HG02973 (cell line): ENCODE measurements at regions not wholly inside any gene's neighbourhood (a gene's known extent, or its start where the extent isn't known, plus 50 kb on each side); places are given as distances from the start of the nearest gene placed in this dataset.
"Not testable (repeated sequence)": the region's sequence is repeated elsewhere in the genome, so short reads cannot be mapped to it uniquely, and the experiment has no call there.

Experiments
- ATAC-seq: cut with Tn5 transposase; IDR thresholded peaks from one replicate; pipeline ENCODE4 v1.9.1; 2021; ENCODE audit warnings: moderate library complexity; ENCODE audit not compliant: unreplicated experiment

- no peak for ATAC-seq
Observed at GRCh38 chr17:79560527-79560926, 50.3 kb downstream of the RBFOX3 start.

- no peak for ATAC-seq
Observed at GRCh38 chr17:79559111-79559887, 51.6 kb downstream of the RBFOX3 start.

GRCh38 chr17:79558091-79558900 lies 52.6 kb downstream of the RBFOX3 start:
- no peak for ATAC-seq

GRCh38 chr17:79557276-79558090 lies 53.4 kb downstream of the RBFOX3 start:
- no peak for ATAC-seq

- no peak for ATAC-seq
Observed at GRCh38 chr17:79556271-79556670, 54.6 kb downstream of the RBFOX3 start.

GRCh38 chr17:79555543-79555942 lies 55.3 kb downstream of the RBFOX3 start:
- ATAC-seq, result no peak

GRCh38 chr17:79554346-79554745 lies 56.5 kb downstream of the RBFOX3 start:
- ATAC-seq, result not testable (repeated sequence)

GRCh38 chr17:79552824-79553223 lies 58.0 kb downstream of the RBFOX3 start:
- ATAC-seq, result no peak

- ATAC-seq, result no peak
Observed at GRCh38 chr17:79552405-79552804, 58.4 kb downstream of the RBFOX3 start.

GRCh38 chr17:79549141-79549915 lies 61.5 kb downstream of the RBFOX3 start:
- no peak for ATAC-seq

- no peak for ATAC-seq
Observed at GRCh38 chr17:79548116-79548515, 62.7 kb downstream of the RBFOX3 start.

- no peak for ATAC-seq
Observed at GRCh38 chr17:79547586-79547985, 63.3 kb downstream of the RBFOX3 start.

GRCh38 chr17:79547171-79547570 lies 63.7 kb downstream of the RBFOX3 start:
- not testable (repeated sequence) for ATAC-seq

- no peak for ATAC-seq
Observed at GRCh38 chr17:79546386-79546785, 64.5 kb downstream of the RBFOX3 start.

- no peak for ATAC-seq
Observed at GRCh38 chr17:79545251-79546005, 65.4 kb downstream of the RBFOX3 start.

GRCh38 chr17:79544142-79544914 lies 66.5 kb downstream of the RBFOX3 start:
- ATAC-seq, result no peak

- ATAC-seq, result no peak
Observed at GRCh38 chr17:79543531-79543930, 67.3 kb downstream of the RBFOX3 start.

- ATAC-seq, result no peak
Observed at GRCh38 chr17:79542718-79543117, 68.1 kb downstream of the RBFOX3 start.
